GM23248 (cell line): ENCODE measurements at regions not wholly inside any gene's neighbourhood (a gene's known extent, or its start where the extent isn't known, plus 50 kb on each side); places are given as distances from the start of the nearest gene placed in this dataset.
"Not testable (repeated sequence)": the region's sequence is repeated elsewhere in the genome, so short reads cannot be mapped to it uniquely, and the experiment has no call there.

Experiments
- DNase-seq: peaks from one replicate; pipeline ENCODE4 v3.0.0-alpha.2; 2015
- H2AFZ ChIP-seq: fragments of 200-600 bp; sonication (generic); 2 replicates; pipeline ENCODE4 v1.6.1; 2016; ENCODE audit warnings: antibody characterized with exemption
- H3F3A ChIP-seq: fragments of 200-600 bp; sonication (generic); 2 replicates; pipeline ENCODE4 v1.6.1; 2016; ENCODE audit warnings: mild to moderate bottlenecking, antibody characterized with exemption, mixed run types; ENCODE audit not compliant: insufficient read depth
- H3K27ac ChIP-seq: fragments of 200-600 bp; sonication (generic); 2 replicates; pipeline ENCODE4 v1.5.1; 2016; ENCODE audit warnings: mild to moderate bottlenecking
- H3K27me3 ChIP-seq: fragments of 200-600 bp; sonication (generic); replicated peaks from 2 replicates; pipeline ENCODE4 v1.6.1; 2016; ENCODE audit warnings: mild to moderate bottlenecking; ENCODE audit not compliant: insufficient read depth
- H3K36me3 ChIP-seq: fragments of 200-600 bp; sonication (generic); 2 replicates; pipeline ENCODE4 v1.6.1; 2016; ENCODE audit warnings: low read depth, mild to moderate bottlenecking
- H3K4me1 ChIP-seq: fragments of 200-600 bp; sonication (generic); 2 replicates; pipeline ENCODE4 v1.6.1; 2016; ENCODE audit warnings: mild to moderate bottlenecking; ENCODE audit not compliant: insufficient read depth
- H3K4me2 ChIP-seq: fragments of 200-600 bp; sonication (generic); one replicate; pipeline ENCODE4 v1.6.1; 2016; ENCODE audit warnings: mild to moderate bottlenecking; ENCODE audit not compliant: unreplicated experiment
- H3K4me3 ChIP-seq: fragments of 200-600 bp; sonication (generic); 2 replicates; pipeline ENCODE4 v1.5.1; 2016; ENCODE audit warnings: mild to moderate bottlenecking
- H3K79me2 ChIP-seq: fragments of 200-600 bp; sonication (generic); 2 replicates; pipeline ENCODE4 v1.6.1; 2016; ENCODE audit warnings: mild to moderate bottlenecking; ENCODE audit not compliant: insufficient read depth
- H3K9ac ChIP-seq: fragments of 200-600 bp; sonication (generic); 2 replicates; pipeline ENCODE4 v1.6.1; 2016; ENCODE audit warnings: mild to moderate bottlenecking
- H3K9me2 ChIP-seq: fragments of 200-600 bp; sonication (generic); 2 replicates; pipeline ENCODE4 v1.6.1; 2016; ENCODE audit warnings: mixed run types, mild to moderate bottlenecking, moderate library complexity; ENCODE audit not compliant: insufficient read depth
- H3K9me3 ChIP-seq: fragments of 200-600 bp; sonication (generic); one replicate; pipeline ENCODE4 v1.6.1; 2017; ENCODE audit warnings: low read depth
- H4K20me1 ChIP-seq: fragments of 200-600 bp; sonication (generic); 2 replicates; pipeline ENCODE4 v1.6.0; 2016; ENCODE audit not compliant: insufficient read depth
- EZH2 ChIP-seq: fragments of 200-600 bp; sonication (generic); IDR thresholded peaks from 2 replicates; pipeline ENCODE4 v1.6.1; 2018; ENCODE audit warnings: antibody characterized with exemption, mild to moderate bottlenecking; ENCODE audit not compliant: insufficient read depth, poor library complexity, severe bottlenecking
- EZH2phosphoT487 ChIP-seq: fragments of 200-600 bp; sonication (generic); IDR thresholded peaks from 2 replicates; pipeline ENCODE4 v1.6.1; 2018; ENCODE audit warnings: antibody characterized with exemption, moderate library complexity, mild to moderate bottlenecking, low read depth; ENCODE audit not compliant: insufficient read depth
- WGBS, 2 experiments: methylation state at CpG; one replicate each; pipeline ENCODE4 v1.1.6; 2015 to 2017; ENCODE audit warnings: low lambda C conversion rate in 2 of 2, low coverage in 1 of 2; ENCODE audit errors: missing lambda C conversion rate in 2 of 2; 5-methylcytosine and 5-hydroxymethylcytosine counted together
- in situ Hi-C: fragments of 300-500 bp; cut with MboI; formaldehyde crosslinking; loops from 2 replicates; pipeline ENCODE4 v1.15.0; 2020

DNA sequence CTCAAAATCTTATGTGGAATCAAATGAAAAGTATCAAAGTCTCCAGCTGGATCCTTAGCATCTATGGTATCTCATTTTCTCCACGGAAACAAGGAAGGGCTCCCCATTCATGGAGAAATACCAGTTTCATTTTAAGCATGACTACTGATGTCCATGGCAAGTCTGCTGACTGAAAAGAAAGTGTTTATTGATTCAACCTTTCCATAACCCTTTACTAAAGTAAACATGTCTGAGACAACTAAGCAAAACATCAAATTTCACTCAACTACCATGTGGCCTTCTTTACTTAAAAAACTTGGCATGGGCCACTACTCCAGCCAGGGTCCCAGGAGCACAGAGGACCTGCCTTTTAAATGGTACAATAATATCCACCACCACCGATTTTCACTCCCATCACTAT is 928.0 kb upstream of the SOX9 start:
- Histone ChIP-seq H3K4me3 (no peak overlapping the region), H3K4me1 (peaks cover 18% of the 10 kb centered on the region), H3F3A (peaks cover 21% of the 10 kb centered on the region), H3K79me2 (no peaks in the 10 kb centered on the region), H3K27me3 (no peaks in the 10 kb centered on the region), H3K9ac (no peak overlapping the region), H3K4me2 (no peak overlapping the region), H4K20me1 (no peaks in the 10 kb centered on the region), H3K36me3 (no peaks in the 10 kb centered on the region), H3K27ac (no peak overlapping the region), H2AFZ (no peak overlapping the region), H3K9me3 (no peaks in the 10 kb centered on the region), H3K9me2 (no peaks in the 10 kb centered on the region)
- TF ChIP-seq EZH2, result no peak
- DNase-seq, result no peak
- in situ Hi-C loops, result no loop called here
- 67 to 69% methylated on average over 2 of the region's 2 CpGs for WGBS, 2 experiments

DNA sequence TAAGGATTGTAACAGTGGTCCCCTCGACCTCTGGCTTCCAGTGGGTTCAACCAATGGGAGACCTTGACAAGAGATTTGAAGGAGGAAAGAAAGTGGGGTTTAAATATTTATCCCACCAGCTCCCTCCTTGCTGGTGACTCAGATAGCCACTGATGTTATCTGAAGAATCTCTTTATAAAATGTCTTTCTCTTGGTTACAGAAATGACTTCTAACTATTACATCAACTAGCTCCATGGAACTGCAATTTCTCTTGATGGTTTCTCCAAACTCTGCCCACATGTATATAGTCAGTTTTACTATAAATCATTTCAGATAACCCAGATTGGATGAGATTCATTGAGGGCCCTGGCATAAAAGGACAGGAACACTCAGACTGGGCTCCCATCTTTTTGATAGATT is 920.2 kb upstream of the SOX9 start:
- 91 to 93% methylated on average over 1 of the region's 1 CpG for WGBS, 2 experiments
- Histone ChIP-seq H3K4me3 (no peak overlapping the region), H3K27ac (no peak overlapping the region), H3F3A (no peaks in the 10 kb centered on the region), H3K9me3 (no peaks in the 10 kb centered on the region), H2AFZ (no peak overlapping the region), H3K36me3 (no peaks in the 10 kb centered on the region), H3K27me3 (no peaks in the 10 kb centered on the region), H4K20me1 (no peaks in the 10 kb centered on the region), H3K9ac (no peak overlapping the region), H3K9me2 (no peaks in the 10 kb centered on the region), H3K4me2 (no peak overlapping the region), H3K79me2 (no peaks in the 10 kb centered on the region), H3K4me1 (peaks cover 10% of the 10 kb centered on the region; the same call in 1 of the 2 replicates)
- DNase-seq, result peak; percentile 10
- TF ChIP-seq EZH2 (no peak), EZH2phosphoT487 (no peak)
- in situ Hi-C loops, result no loop called here

DNA sequence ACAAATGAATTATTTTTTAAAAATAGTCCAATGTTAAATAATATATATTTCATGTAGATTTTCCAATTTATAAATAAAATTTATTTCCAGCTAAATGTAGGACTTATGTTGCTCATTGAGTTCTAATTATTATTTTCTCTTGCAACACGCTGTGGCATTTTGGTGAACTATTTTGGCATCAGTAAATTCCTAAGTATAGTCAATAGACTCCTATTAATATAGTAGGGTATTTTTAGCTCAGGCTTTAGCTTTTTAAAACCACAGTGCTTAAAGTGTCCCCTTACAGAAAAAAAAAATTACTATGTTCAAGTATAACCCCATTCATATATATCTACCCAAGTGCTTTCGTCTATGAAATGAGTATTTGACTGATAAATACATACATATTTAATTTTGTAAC is 919.2 kb upstream of the SOX9 start:
- WGBS, 2 experiments, result 79 to 80% methylated on average over 2 of the region's 2 CpGs
- Histone ChIP-seq H2AFZ (no peak overlapping the region), H4K20me1 (no peaks in the 10 kb centered on the region), H3K9me2 (no peaks in the 10 kb centered on the region), H3K27ac (no peak overlapping the region), H3K36me3 (no peaks in the 10 kb centered on the region), H3K4me1 (peaks cover 10% of the 10 kb centered on the region; the same call in 1 of the 2 replicates), H3F3A (no peaks in the 10 kb centered on the region), H3K4me2 (no peak overlapping the region), H3K79me2 (no peaks in the 10 kb centered on the region), H3K9ac (no peak overlapping the region), H3K27me3 (no peaks in the 10 kb centered on the region), H3K9me3 (no peaks in the 10 kb centered on the region), H3K4me3 (no peak overlapping the region)
- in situ Hi-C loops, result no loop called here
- no peak for DNase-seq
- TF ChIP-seq EZH2 (no peak), EZH2phosphoT487 (no peak)

DNA sequence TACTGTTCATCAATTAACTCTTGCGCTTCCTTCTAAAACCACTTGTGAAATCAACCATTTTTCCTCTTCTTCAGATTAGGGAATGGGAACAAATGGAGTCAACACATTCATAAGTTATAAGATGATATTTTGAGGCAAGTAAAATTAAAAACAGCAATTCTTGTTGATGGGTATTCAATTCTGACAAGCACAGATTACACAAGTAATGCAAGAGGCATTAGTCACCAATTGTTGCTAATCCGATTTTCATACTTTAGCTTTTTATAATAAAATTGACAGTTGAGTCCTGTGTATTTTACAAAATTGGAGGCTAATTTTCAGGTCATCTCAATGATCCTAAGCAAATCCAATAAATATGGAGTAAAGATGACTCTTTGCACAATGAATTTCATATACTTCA is 918.4 kb upstream of the SOX9 start:
- H3K27ac ChIP-seq, result no peak overlapping the region
- H3K4me3 ChIP-seq, result no peak overlapping the region
- in situ Hi-C loops, result no loop called here
- H3K79me2 ChIP-seq, result no peaks in the 10 kb centered on the region
- H3K4me1 ChIP-seq, result peaks cover 10% of the 10 kb centered on the region; the same call in 1 of the 2 replicates
- 66 to 75% methylated on average over 2 of the region's 2 CpGs for WGBS, 2 experiments
- no peak overlapping the region for H3K9ac ChIP-seq
- no peaks in the 10 kb centered on the region for H3K36me3 ChIP-seq
- no peaks in the 10 kb centered on the region for H3K27me3 ChIP-seq
- TF ChIP-seq EZH2, result no peak
- no peak for TF ChIP-seq EZH2phosphoT487
- DNase-seq, result peak; percentile 13
- no peak overlapping the region for H3K4me2 ChIP-seq
- H4K20me1 ChIP-seq, result no peaks in the 10 kb centered on the region
- H3K9me3 ChIP-seq, result no peaks in the 10 kb centered on the region
- no peak overlapping the region for H2AFZ ChIP-seq
- no peaks in the 10 kb centered on the region; the same call in 1 of the 2 replicates for H3F3A ChIP-seq
- no peaks in the 10 kb centered on the region for H3K9me2 ChIP-seq

DNA sequence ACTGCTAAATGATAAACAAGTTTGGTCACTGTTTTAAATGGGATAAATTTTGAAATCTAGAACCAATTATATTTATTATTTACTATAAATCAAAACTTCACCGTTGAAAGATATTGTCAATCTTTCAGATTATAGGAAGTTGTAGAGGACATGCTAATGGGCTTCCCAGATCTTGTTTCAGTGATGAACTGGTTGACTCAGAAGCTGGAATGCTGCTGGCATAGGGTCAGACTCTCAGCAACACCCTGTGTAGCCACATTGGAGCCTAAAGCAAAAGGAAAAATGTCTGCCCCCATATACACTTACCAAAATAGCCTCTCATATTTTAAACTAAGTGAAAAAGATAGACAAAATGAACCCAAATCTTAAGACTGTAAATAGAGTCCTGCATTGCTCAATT is 916.9 kb upstream of the SOX9 start:
- Histone ChIP-seq H3K4me2 (no peak overlapping the region), H3K4me1 (peaks cover 17% of the 10 kb centered on the region), H3K9me2 (no peaks in the 10 kb centered on the region), H3K9ac (no peak overlapping the region), H3F3A (peaks cover 13% of the 10 kb centered on the region), H3K27me3 (no peaks in the 10 kb centered on the region), H3K9me3 (no peaks in the 10 kb centered on the region), H3K4me3 (no peak overlapping the region), H4K20me1 (no peaks in the 10 kb centered on the region), H2AFZ (no peak overlapping the region), H3K79me2 (no peaks in the 10 kb centered on the region), H3K27ac (no peak overlapping the region), H3K36me3 (no peaks in the 10 kb centered on the region)
- 89 to 94% methylated on average over 1 of the region's 1 CpG for WGBS, 2 experiments
- in situ Hi-C loops, result no loop called here
- TF ChIP-seq EZH2 (no peak), EZH2phosphoT487 (no peak)
- DNase-seq, result peak; percentile 22

DNA sequence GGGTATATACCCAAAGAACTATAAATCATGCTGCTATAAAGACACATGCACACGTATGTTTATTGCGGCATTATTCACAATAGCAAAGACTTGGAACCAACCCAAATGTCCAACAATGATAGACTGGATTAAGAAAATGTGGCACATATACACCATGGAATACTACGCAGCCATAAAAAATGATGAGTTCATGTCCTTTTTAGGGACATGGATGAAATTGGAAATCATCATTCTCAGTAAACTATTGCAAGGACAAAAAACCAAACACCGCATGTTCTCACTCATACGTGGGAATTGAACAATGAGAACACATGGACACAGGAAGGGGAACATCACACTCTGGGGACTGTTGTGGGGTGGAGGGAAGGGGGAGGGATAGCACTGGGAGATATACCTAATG is 914.9 kb upstream of the SOX9 start:
- H3K4me2 ChIP-seq, H3K4me3 ChIP-seq, H3K79me2 ChIP-seq, H3K9me3 ChIP-seq, in situ Hi-C loops, H3K9me2 ChIP-seq, H3K9ac ChIP-seq, H3K27me3 ChIP-seq, H3K36me3 ChIP-seq, H2AFZ ChIP-seq, H4K20me1 ChIP-seq, DNase-seq, H3K27ac ChIP-seq: not testable (repeated sequence)
- Histone ChIP-seq H3F3A (peaks cover 15% of the 10 kb centered on the region), H3K4me1 (peaks cover 17% of the 10 kb centered on the region)
- 92 to 93% methylated on average over 3 of the region's 5 CpGs for WGBS, 2 experiments
